RWPE2 (cell line): ENCODE measurements at regions not wholly inside any gene's neighbourhood (a gene's known extent, or its start where the extent isn't known, plus 50 kb on each side); places are given as distances from the start of the nearest gene placed in this dataset.

Experiments
- ATAC-seq: fragments of 200-7000 bp; cut with Tn5 transposase; 3 replicates; pipeline ENCODE4 v1.9.1; 2021; ENCODE audit warnings: low read depth
- DNase-seq: peaks from one replicate; pipeline ENCODE4 v3.0.0-alpha.2; 2020; ENCODE audit warnings: low spot score
- H3K27ac ChIP-seq: fragments of 450-650 bp; 2 replicates; pipeline ENCODE4 v1.5.1; 2017; ENCODE audit warnings: mild to moderate bottlenecking; ENCODE audit not compliant: poor library complexity, severe bottlenecking
- H3K27me3 ChIP-seq: fragments of 250-450 bp; sonication (Bioruptor Pico); 2 replicates; pipeline ENCODE4 v1.5.1; 2021; ENCODE audit warnings: mild to moderate bottlenecking, moderate library complexity; ENCODE audit not compliant: insufficient read depth, poor library complexity, severe bottlenecking
- H3K36me3 ChIP-seq: fragments of 250-450 bp; sonication (Bioruptor Pico); 2 replicates; pipeline ENCODE4 v1.5.1; 2020; ENCODE audit warnings: low read depth, mild to moderate bottlenecking, moderate library complexity
- H3K4me1 ChIP-seq: fragments of 250-450 bp; sonication (Bioruptor Pico); 2 replicates; pipeline ENCODE4 v1.5.1; 2021; ENCODE audit warnings: mild to moderate bottlenecking, moderate library complexity; ENCODE audit not compliant: insufficient read depth, poor library complexity, severe bottlenecking
- H3K4me3 ChIP-seq: fragments of 250-450 bp; sonication (Bioruptor Pico); 2 replicates; pipeline ENCODE4 v1.5.1; 2021; ENCODE audit warnings: mild to moderate bottlenecking, moderate library complexity; ENCODE audit not compliant: severe bottlenecking
- H3K9me3 ChIP-seq: fragments of 250-450 bp; sonication (Bioruptor Pico); 2 replicates; pipeline ENCODE4 v1.5.1; 2021; ENCODE audit warnings: mild to moderate bottlenecking, moderate library complexity; ENCODE audit not compliant: severe bottlenecking
- CTCF ChIP-seq: fragments of 450-650 bp; IDR thresholded peaks from one replicate; pipeline ENCODE4 v1.5.1; 2017; ENCODE audit warnings: mild to moderate bottlenecking, moderate library complexity; ENCODE audit not compliant: poor library complexity, severe bottlenecking

GRCh38 chrX:38982370-38982769, 181.1 kb downstream of the MID1IP1 start:
- DNase-seq (no peak), ATAC-seq (no peak)
- TF ChIP-seq CTCF: no peak

GRCh38 chrX:38982843-38983242, 181.6 kb downstream of the MID1IP1 start:
- H3K4me1 ChIP-seq: no peaks in the 10 kb centered on the region
- no peak for TF ChIP-seq CTCF
- H3K9me3 ChIP-seq: no peaks in the 10 kb centered on the region
- ATAC-seq: no peak
- no peak overlapping the region for H3K4me3 ChIP-seq
- H3K36me3 ChIP-seq: no peaks in the 10 kb centered on the region
- DNase-seq: no peak
- no peak overlapping the region for H3K27ac ChIP-seq
- H3K27me3 ChIP-seq: no peaks in the 10 kb centered on the region

More at GRCh38 chrX:38982370-38982769, 181.1 kb downstream of the MID1IP1 start:
- no peaks in the 10 kb centered on the region for H3K4me1 ChIP-seq
- no peak overlapping the region for H3K4me3 ChIP-seq
- no peaks in the 10 kb centered on the region for H3K36me3 ChIP-seq
- H3K9me3 ChIP-seq: no peaks in the 10 kb centered on the region
- no peak overlapping the region for H3K27ac ChIP-seq
- no peaks in the 10 kb centered on the region for H3K27me3 ChIP-seq

GRCh38 chrX:38985375-38985774, 184.1 kb downstream of the MID1IP1 start:
- Histone ChIP-seq H3K4me1 (no peaks in the 10 kb centered on the region), H3K4me3 (no peak overlapping the region), H3K9me3 (no peaks in the 10 kb centered on the region), H3K36me3 (no peaks in the 10 kb centered on the region), H3K27ac (no peak overlapping the region), H3K27me3 (no peaks in the 10 kb centered on the region)
- no peak for ATAC-seq
- peak; percentile 22 for TF ChIP-seq CTCF
- DNase-seq: no peak

- no peaks in the 10 kb centered on the region for H3K4me1 ChIP-seq
- TF ChIP-seq CTCF: no peak
- no peak overlapping the region for H3K27ac ChIP-seq
- no peak overlapping the region for H3K4me3 ChIP-seq
- no peak for DNase-seq
- H3K9me3 ChIP-seq: no peaks in the 10 kb centered on the region
- H3K36me3 ChIP-seq: no peaks in the 10 kb centered on the region
- no peak for ATAC-seq
- H3K27me3 ChIP-seq: no peaks in the 10 kb centered on the region
Measured at GRCh38 chrX:38985945-38986344, 184.7 kb downstream of the MID1IP1 start.

- H3K9me3 ChIP-seq: no peaks in the 10 kb centered on the region
- no peak for DNase-seq
- no peak for TF ChIP-seq CTCF
- no peak for ATAC-seq
- H3K4me1 ChIP-seq: no peaks in the 10 kb centered on the region
- H3K36me3 ChIP-seq: no peaks in the 10 kb centered on the region
- no peak overlapping the region for H3K4me3 ChIP-seq
- H3K27me3 ChIP-seq: no peaks in the 10 kb centered on the region
- no peak overlapping the region for H3K27ac ChIP-seq
Measured at GRCh38 chrX:38986586-38986985, 185.3 kb downstream of the MID1IP1 start.
